Liver (tissue), 8 donors: ENCODE measurements at regions not wholly inside any gene's neighbourhood (a gene's known extent, or its start where the extent isn't known, plus 50 kb on each side); places are given as distances from the start of the nearest gene placed in this dataset.

Experiments
- DNase-seq: peaks from one replicate; pipeline ENCODE4 v3.0.0-alpha.2; 2017; ENCODE audit warnings: low spot score
- H3K27ac ChIP-seq, 2 donors: one replicate each; pipeline ENCODE4 v1.7.0; 2013; ENCODE audit warnings: inconsistent platforms in 2 of 2, low read length in 2 of 2, control low read depth in 1 of 2, low read depth in 1 of 2, mild to moderate bottlenecking in 1 of 2
- H3K27me3 ChIP-seq, 4 donors: one replicate each; pipeline versions ENCODE4 v1.6.1 to v1.7.0; 2013; ENCODE audit warnings: low read length in 3 of 4, inconsistent platforms in 1 of 4, mild to moderate bottlenecking in 1 of 4, moderate library complexity in 1 of 4; ENCODE audit not compliant: control insufficient read depth in 4 of 4, insufficient read depth in 4 of 4
- H3K36me3 ChIP-seq, 4 donors: one replicate each; pipeline versions ENCODE4 v1.6.1 to v1.7.0; 2013; ENCODE audit warnings: low read length in 3 of 4, mild to moderate bottlenecking in 3 of 4, low read depth in 1 of 4, moderate library complexity in 1 of 4; ENCODE audit not compliant: control insufficient read depth in 4 of 4, insufficient read depth in 3 of 4
- H3K4me1 ChIP-seq, 4 donors: one replicate each; pipeline versions ENCODE4 v1.6.1 to v1.7.0; 2013; ENCODE audit warnings: low read length in 3 of 4, mild to moderate bottlenecking in 3 of 4, moderate library complexity in 1 of 4; ENCODE audit not compliant: control insufficient read depth in 4 of 4, insufficient read depth in 4 of 4
- H3K4me3 ChIP-seq, 3 donors: one replicate each; pipeline versions ENCODE4 v1.6.1 to v1.7.0; 2013; ENCODE audit warnings: low read length in 3 of 3, control low read depth in 1 of 3, low read depth in 1 of 3, mild to moderate bottlenecking in 1 of 3
- H3K9ac ChIP-seq, 2 donors: one replicate each; pipeline ENCODE4 v1.7.0; 2013; ENCODE audit warnings: low read length in 2 of 2, mild to moderate bottlenecking in 2 of 2, moderate library complexity in 2 of 2, control low read depth in 1 of 2, low read depth in 1 of 2
- H3K9me3 ChIP-seq, 4 donors: one replicate each; pipeline versions ENCODE4 v1.6.1 to v1.7.0; 2013; ENCODE audit warnings: low read length in 3 of 4; ENCODE audit not compliant: control insufficient read depth in 4 of 4
- ATF3 ChIP-seq: IDR thresholded peaks from 2 replicates; pipeline ENCODE4 v1.6.1; 2016; ENCODE audit warnings: antibody characterized with exemption
- CTCF ChIP-seq: fragments of 150-350 bp; IDR thresholded peaks from 2 replicates; pipeline ENCODE4 v1.5.1; 2017; ENCODE audit warnings: improper control_type of control experiment, low read depth, low read length; ENCODE audit not compliant: missing input control
- EGR1 ChIP-seq, 2 donors: IDR thresholded peaks; 2 replicates each; pipeline ENCODE4 v1.6.1; 2016 to 2018; ENCODE audit warnings: antibody characterized with exemption in 2 of 2, low read depth in 2 of 2
- FOXA1 ChIP-seq: IDR thresholded peaks from 2 replicates; pipeline ENCODE4 v1.6.1; 2016; ENCODE audit warnings: antibody characterized with exemption
- FOXA2 ChIP-seq: IDR thresholded peaks from 2 replicates; pipeline ENCODE4 v1.6.1; 2016; ENCODE audit warnings: antibody characterized with exemption
- GABPA ChIP-seq, 2 donors: IDR thresholded peaks in 1 of 2; conservative IDR thresholded peaks in 1 of 2; 2 replicates each; pipeline ENCODE4 v1.6.1; 2016; ENCODE audit warnings: antibody characterized with exemption in 2 of 2, mild to moderate bottlenecking in 1 of 2, moderate library complexity in 1 of 2
- HNF4A ChIP-seq, 2 donors: conservative IDR thresholded peaks; 2 replicates each; pipeline ENCODE4 v1.6.1; 2016; ENCODE audit warnings: antibody characterized with exemption in 2 of 2, mild to moderate bottlenecking in 2 of 2
- HNF4G ChIP-seq: IDR thresholded peaks from 2 replicates; pipeline ENCODE4 v1.6.1; 2016; ENCODE audit warnings: antibody characterized with exemption
- JUND ChIP-seq, 2 donors: IDR thresholded peaks; 2 replicates each; pipeline ENCODE4 v1.6.1; 2016; ENCODE audit warnings: antibody characterized with exemption in 2 of 2
- MAX ChIP-seq: IDR thresholded peaks from 2 replicates; pipeline ENCODE4 v1.6.1; 2016; ENCODE audit warnings: antibody characterized with exemption
- NR2F2 ChIP-seq: IDR thresholded peaks from 2 replicates; pipeline ENCODE4 v1.6.1; 2016; ENCODE audit warnings: antibody characterized with exemption
- RAD21 ChIP-seq, 2 donors: IDR thresholded peaks; 2 replicates each; pipeline ENCODE4 v1.6.1; 2016; ENCODE audit warnings: antibody characterized with exemption in 2 of 2, mild to moderate bottlenecking in 2 of 2
- REST ChIP-seq: IDR thresholded peaks from 2 replicates; pipeline ENCODE4 v1.6.1; 2016; ENCODE audit warnings: antibody characterized with exemption, mild to moderate bottlenecking
- RXRA ChIP-seq, 2 donors: IDR thresholded peaks; 2 replicates each; pipeline ENCODE4 v1.6.1; 2017 to 2018; ENCODE audit warnings: antibody characterized with exemption in 2 of 2, mild to moderate bottlenecking in 1 of 2
- SP1 ChIP-seq: IDR thresholded peaks from 2 replicates; pipeline ENCODE4 v1.6.1; 2018; ENCODE audit warnings: antibody characterized with exemption, mild to moderate bottlenecking
- TAF1 ChIP-seq: conservative IDR thresholded peaks from 2 replicates; pipeline ENCODE4 v1.6.1; 2016; ENCODE audit warnings: antibody characterized with exemption, mild to moderate bottlenecking
- YY1 ChIP-seq: IDR thresholded peaks from 2 replicates; pipeline ENCODE4 v1.6.1; 2016; ENCODE audit warnings: antibody characterized with exemption, mild to moderate bottlenecking
- ZBTB33 ChIP-seq: IDR thresholded peaks from 2 replicates; pipeline ENCODE4 v1.6.1; 2016; ENCODE audit warnings: antibody characterized with exemption
- WGBS: extraction: QIAGEN DNeasy Blood & Tissue Kit; methylation state at CpG from one replicate; pipeline ENCODE4 v1.1.7; 2013; 5-methylcytosine and 5-hydroxymethylcytosine counted together
- donor health status: healthy.
- donor health status: healthy.
- donor health status: healthy.
- donor health status: healthy.
- donor health status: healthy.

- no peaks in the 10 kb centered on the region for H3K4me1 ChIP-seq
- no peak for DNase-seq
- WGBS, result 86% methylated on average over 4 of the region's 4 CpGs
- TF ChIP-seq FOXA1 (no peak), TAF1 (no peak), RXRA (IDR thresholded peaks at IDR 0.05) (no peak), ZBTB33 (no peak), MAX (no peak), REST (no peak), RAD21 (IDR thresholded peaks at IDR 0.05) (no peak), NR2F2 (no peak)
- no peak overlapping the region for H3K27ac ChIP-seq
- H3K27me3 ChIP-seq, result no peaks in the 10 kb centered on the region
- no peak overlapping the region for H3K9ac ChIP-seq
- H3K36me3 ChIP-seq, result no peaks in the 10 kb centered on the region
- H3K9me3 ChIP-seq, result no peaks in the 10 kb centered on the region
- H3K4me3 ChIP-seq, result no peak overlapping the region
Measured at GRCh38 chr20:55646851-55647250, 358.5 kb downstream of the CBLN4 start.

- no peak overlapping the region for H3K27ac ChIP-seq
- H3K27me3 ChIP-seq, result no peaks in the 10 kb centered on the region
- DNase-seq, result no peak
- no peak overlapping the region for H3K4me3 ChIP-seq
- TF ChIP-seq TAF1 (no peak), HNF4A (conservative IDR thresholded peaks at IDR 0.05) (no peak), ATF3 (no peak), CTCF (no peak), REST (no peak), MAX (no peak), SP1 (no peak), RXRA (IDR thresholded peaks at IDR 0.05) (no peak), GABPA (IDR thresholded peaks at IDR 0.05 in 1 of 2, conservative IDR thresholded peaks at IDR 0.05 in 1 of 2) (no peak), YY1 (no peak), RAD21 (IDR thresholded peaks at IDR 0.05) (no peak), NR2F2 (no peak), EGR1 (IDR thresholded peaks at IDR 0.05; ENCODE audit: low read depth in 2 of 2) (no peak), FOXA1 (no peak), ZBTB33 (no peak), HNF4G (no peak), FOXA2 (no peak), JUND (IDR thresholded peaks at IDR 0.05) (no peak)
- H3K4me1 ChIP-seq, result no peaks in the 10 kb centered on the region
- H3K9ac ChIP-seq, result no peak overlapping the region
- WGBS, result 85% methylated on average over 1 of the region's 1 CpG
- no peaks in the 10 kb centered on the region for H3K9me3 ChIP-seq
- H3K36me3 ChIP-seq, result no peaks in the 10 kb centered on the region
Measured at GRCh38 chr20:55641497-55641896, 363.8 kb downstream of the CBLN4 start.
